ENCODE measurements at regions not wholly inside any gene's neighbourhood (a gene's known extent, or its start where the extent isn't known, plus 50 kb on each side); places are given as distances from the start of the nearest gene placed in this dataset.

- no peaks in the 10 kb centered on the region for H3K9me3 ChIP-seq (replicated peaks in 1 of 3)
- no peaks in the 10 kb centered on the region for H3K4me1 ChIP-seq (replicated peaks in 1 of 2)
- H3K36me3 ChIP-seq (replicated peaks in 1 of 2): no peaks in the 10 kb centered on the region
- no peak overlapping the region for H3K4me3 ChIP-seq
- no peaks in the 10 kb centered on the region for H3K27me3 ChIP-seq
- 69 to 79% (median 72%) methylated on average over 3 to 7 of the region's 7 CpGs for whole genome bisulfite sequencing, 4 donors
- intact Hi-C loops (cut with DNase I): no loop called here
- TF ChIP-seq CTCF (IDR thresholded peaks at IDR 0.05): no peak
- TF ChIP-seq POLR2A (IDR thresholded peaks at IDR 0.05): no peak
- H3K27ac ChIP-seq: no peak overlapping the region
- DNase-seq: peak in 1 of 7 donors; percentile 49
Measured at GRCh38 chr22:49137206-49137840, 690.4 kb downstream of the BRD1 start.

DNA sequence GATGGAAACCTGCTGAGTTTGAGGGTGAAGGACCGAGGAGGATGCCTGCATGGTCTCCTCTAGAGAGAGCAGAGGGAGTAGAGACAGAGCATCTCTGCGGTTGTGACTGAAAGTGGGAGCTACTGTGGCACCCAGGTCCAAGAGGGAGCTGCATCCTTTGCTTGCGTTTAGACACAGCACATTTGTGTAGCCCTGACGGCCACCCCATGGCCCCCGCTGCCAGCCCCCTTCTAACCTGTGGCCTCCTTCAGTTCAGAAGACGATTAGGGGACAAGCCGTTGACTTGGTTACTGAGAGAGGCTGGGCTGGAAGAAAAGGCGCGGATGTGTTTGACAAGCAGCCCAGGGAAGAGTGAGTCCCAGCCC is 690.9 kb downstream of the BRD1 start:
- no peak for DNase-seq
- H3K27me3 ChIP-seq: no peaks in the 10 kb centered on the region
- WGBS, 4 donors: 74 to 86% (median 83%) methylated on average over 5 to 9 of the region's 9 CpGs

DNA sequence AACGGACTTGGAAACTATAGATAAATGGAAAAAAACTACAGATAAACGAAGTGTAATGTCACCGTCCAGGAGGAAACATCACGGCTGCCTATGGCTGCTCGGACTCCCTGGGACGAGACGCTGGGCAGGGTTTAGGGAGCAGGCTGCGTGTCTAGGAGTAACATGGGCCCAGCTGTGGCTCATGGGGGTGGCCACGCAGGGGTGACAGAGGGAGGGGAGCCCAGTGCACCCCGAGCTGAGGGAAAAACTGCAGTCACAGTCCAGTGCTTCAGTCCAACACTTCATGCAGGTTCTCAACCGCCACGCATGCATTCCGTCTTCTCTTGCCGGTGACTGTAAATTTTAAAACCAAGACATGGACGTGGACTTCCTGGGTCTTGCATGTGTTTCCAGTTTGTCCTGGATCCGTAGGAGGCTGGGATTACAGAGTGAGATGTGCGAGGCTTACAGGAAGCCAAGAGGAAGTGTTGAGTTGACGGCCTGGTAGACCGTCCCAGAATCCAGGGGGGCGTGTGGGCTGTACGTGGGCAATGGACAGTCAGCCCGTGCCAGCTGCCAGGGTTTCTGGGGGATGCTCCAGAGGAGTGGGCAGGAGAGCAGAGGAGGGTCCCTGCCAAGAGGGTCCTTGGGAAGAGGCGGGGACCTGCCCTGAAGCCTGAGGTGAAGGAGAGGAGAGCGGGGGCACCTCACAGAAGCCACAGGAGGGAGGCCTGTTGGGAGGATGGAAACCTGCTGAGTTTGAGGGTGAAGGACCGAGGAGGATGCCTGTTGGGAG is 691.4 kb downstream of the BRD1 start:
- Histone ChIP-seq H3K9me3 (replicated peaks in 1 of 3) (no peaks in the 10 kb centered on the region), H3K27me3 (no peaks in the 10 kb centered on the region), H3K36me3 (replicated peaks in 1 of 2) (no peaks in the 10 kb centered on the region), H3K27ac (no peak overlapping the region), H3K4me3 (no peak overlapping the region), H3K4me1 (replicated peaks in 1 of 2) (no peaks in the 10 kb centered on the region)
- intact Hi-C loops (cut with DNase I): no loop called here
- WGBS, 4 donors: 69 to 73% (median 71%) methylated on average over 24 to 25 of the region's 25 CpGs
- peak in 1 of 7 donors; percentile 28 for DNase-seq
- TF ChIP-seq POLR2A (IDR thresholded peaks at IDR 0.05) (no peak), CTCF (IDR thresholded peaks at IDR 0.05) (no peak)

More for the DNA sequence above, 690.9 kb downstream of the BRD1 start:
- Histone ChIP-seq H3K36me3 (replicated peaks in 1 of 2) (no peaks in the 10 kb centered on the region), H3K9me3 (replicated peaks in 1 of 3) (no peaks in the 10 kb centered on the region), H3K27ac (no peak overlapping the region), H3K4me1 (replicated peaks in 1 of 2) (no peaks in the 10 kb centered on the region), H3K4me3 (no peak overlapping the region)
- no peak for TF ChIP-seq POLR2A (IDR thresholded peaks at IDR 0.05)
- no peak for TF ChIP-seq CTCF (IDR thresholded peaks at IDR 0.05)
- intact Hi-C loops (cut with DNase I): no loop called here

GRCh38 chr22:49134076-49134475 is 693.6 kb downstream of the BRD1 start:
- Histone ChIP-seq H3K36me3 (replicated peaks in 1 of 2) (no peaks in the 10 kb centered on the region), H3K4me3 (no peak overlapping the region), H3K4me1 (replicated peaks in 1 of 2) (no peaks in the 10 kb centered on the region), H3K27ac (no peak overlapping the region), H3K9me3 (replicated peaks in 1 of 3) (no peaks in the 10 kb centered on the region), H3K27me3 (no peaks in the 10 kb centered on the region)
- intact Hi-C loops (cut with DNase I): no loop called here
- WGBS, 4 donors: 78 to 86% (median 81%) methylated on average over 13 of the region's 13 CpGs
- TF ChIP-seq CTCF (IDR thresholded peaks at IDR 0.05) (no peak), POLR2A (IDR thresholded peaks at IDR 0.05) (no peak)
- DNase-seq: peak in 1 of 7 donors; percentile 18

Data from adrenal gland (tissue), 9 donors.